ENCODE measurements at regions not wholly inside any gene's neighbourhood (a gene's known extent, or its start where the extent isn't known, plus 50 kb on each side); places are given as distances from the start of the nearest gene placed in this dataset.

DNA sequence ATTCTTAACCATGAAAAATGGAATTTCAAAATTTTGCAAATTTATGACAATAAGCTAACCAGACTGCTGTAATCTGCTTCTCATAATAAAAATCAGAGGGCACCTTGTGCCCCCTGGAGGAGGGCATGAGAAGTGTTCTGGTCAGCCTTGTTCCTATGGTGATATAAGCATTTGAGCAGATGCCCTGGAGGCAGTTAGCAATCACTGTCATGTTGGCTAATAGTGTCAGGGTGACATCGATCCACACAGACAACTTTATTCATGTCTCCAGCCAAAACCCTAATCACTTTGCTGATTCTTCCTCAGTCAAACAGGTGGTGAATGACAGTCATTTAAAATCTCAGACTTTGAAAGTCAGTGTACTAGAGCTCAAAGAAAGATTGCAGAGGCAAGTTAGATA is 943.0 kb downstream of the GALC start:
- TF ChIP-seq, protein P1, sequence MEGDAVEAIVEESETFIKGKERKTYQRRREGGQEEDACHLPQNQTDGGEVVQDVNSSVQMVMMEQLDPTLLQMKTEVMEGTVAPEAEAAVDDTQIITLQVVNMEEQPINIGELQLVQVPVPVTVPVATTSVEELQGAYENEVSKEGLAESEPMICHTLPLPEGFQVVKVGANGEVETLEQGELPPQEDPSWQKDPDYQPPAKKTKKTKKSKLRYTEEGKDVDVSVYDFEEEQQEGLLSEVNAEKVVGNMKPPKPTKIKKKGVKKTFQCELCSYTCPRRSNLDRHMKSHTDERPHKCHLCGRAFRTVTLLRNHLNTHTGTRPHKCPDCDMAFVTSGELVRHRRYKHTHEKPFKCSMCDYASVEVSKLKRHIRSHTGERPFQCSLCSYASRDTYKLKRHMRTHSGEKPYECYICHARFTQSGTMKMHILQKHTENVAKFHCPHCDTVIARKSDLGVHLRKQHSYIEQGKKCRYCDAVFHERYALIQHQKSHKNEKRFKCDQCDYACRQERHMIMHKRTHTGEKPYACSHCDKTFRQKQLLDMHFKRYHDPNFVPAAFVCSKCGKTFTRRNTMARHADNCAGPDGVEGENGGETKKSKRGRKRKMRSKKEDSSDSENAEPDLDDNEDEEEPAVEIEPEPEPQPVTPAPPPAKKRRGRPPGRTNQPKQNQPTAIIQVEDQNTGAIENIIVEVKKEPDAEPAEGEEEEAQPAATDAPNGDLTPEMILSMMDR (IDR thresholded peaks at IDR 0.05; ENCODE audit: low read depth, low read length, missing input control), result peak; percentile 21
- TF ChIP-seq, protein P2, sequence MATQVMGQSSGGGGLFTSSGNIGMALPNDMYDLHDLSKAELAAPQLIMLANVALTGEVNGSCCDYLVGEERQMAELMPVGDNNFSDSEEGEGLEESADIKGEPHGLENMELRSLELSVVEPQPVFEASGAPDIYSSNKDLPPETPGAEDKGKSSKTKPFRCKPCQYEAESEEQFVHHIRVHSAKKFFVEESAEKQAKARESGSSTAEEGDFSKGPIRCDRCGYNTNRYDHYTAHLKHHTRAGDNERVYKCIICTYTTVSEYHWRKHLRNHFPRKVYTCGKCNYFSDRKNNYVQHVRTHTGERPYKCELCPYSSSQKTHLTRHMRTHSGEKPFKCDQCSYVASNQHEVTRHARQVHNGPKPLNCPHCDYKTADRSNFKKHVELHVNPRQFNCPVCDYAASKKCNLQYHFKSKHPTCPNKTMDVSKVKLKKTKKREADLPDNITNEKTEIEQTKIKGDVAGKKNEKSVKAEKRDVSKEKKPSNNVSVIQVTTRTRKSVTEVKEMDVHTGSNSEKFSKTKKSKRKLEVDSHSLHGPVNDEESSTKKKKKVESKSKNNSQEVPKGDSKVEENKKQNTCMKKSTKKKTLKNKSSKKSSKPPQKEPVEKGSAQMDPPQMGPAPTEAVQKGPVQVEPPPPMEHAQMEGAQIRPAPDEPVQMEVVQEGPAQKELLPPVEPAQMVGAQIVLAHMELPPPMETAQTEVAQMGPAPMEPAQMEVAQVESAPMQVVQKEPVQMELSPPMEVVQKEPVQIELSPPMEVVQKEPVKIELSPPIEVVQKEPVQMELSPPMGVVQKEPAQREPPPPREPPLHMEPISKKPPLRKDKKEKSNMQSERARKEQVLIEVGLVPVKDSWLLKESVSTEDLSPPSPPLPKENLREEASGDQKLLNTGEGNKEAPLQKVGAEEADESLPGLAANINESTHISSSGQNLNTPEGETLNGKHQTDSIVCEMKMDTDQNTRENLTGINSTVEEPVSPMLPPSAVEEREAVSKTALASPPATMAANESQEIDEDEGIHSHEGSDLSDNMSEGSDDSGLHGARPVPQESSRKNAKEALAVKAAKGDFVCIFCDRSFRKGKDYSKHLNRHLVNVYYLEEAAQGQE (IDR thresholded peaks at IDR 0.05), result no peak
- TF ChIP-seq, protein P3, sequence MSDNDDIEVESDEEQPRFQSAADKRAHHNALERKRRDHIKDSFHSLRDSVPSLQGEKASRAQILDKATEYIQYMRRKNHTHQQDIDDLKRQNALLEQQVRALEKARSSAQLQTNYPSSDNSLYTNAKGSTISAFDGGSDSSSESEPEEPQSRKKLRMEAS (IDR thresholded peaks at IDR 0.05), result no peak
- no peak for TF ChIP-seq JUND (IDR thresholded peaks at IDR 0.05)
- peak in 1 of 2 donors; percentile 24 for TF ChIP-seq RAD21 (IDR thresholded peaks at IDR 0.05)
- no peak for TF ChIP-seq YY1 (IDR thresholded peaks at IDR 0.05)
- no peak for TF ChIP-seq HNF4A (conservative IDR thresholded peaks at IDR 0.05)
- no peak for TF ChIP-seq NR2F2 (IDR thresholded peaks at IDR 0.05)
- no peak for TF ChIP-seq TAF1 (conservative IDR thresholded peaks at IDR 0.05)
- TF ChIP-seq, protein P4, sequence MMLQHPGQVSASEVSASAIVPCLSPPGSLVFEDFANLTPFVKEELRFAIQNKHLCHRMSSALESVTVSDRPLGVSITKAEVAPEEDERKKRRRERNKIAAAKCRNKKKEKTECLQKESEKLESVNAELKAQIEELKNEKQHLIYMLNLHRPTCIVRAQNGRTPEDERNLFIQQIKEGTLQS (IDR thresholded peaks at IDR 0.05), result no peak
- TF ChIP-seq, protein P5, sequence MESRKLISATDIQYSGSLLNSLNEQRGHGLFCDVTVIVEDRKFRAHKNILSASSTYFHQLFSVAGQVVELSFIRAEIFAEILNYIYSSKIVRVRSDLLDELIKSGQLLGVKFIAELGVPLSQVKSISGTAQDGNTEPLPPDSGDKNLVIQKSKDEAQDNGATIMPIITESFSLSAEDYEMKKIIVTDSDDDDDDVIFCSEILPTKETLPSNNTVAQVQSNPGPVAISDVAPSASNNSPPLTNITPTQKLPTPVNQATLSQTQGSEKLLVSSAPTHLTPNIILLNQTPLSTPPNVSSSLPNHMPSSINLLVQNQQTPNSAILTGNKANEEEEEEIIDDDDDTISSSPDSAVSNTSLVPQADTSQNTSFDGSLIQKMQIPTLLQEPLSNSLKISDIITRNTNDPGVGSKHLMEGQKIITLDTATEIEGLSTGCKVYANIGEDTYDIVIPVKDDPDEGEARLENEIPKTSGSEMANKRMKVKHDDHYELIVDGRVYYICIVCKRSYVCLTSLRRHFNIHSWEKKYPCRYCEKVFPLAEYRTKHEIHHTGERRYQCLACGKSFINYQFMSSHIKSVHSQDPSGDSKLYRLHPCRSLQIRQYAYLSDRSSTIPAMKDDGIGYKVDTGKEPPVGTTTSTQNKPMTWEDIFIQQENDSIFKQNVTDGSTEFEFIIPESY (IDR thresholded peaks at IDR 0.05), result no peak
- TF ChIP-seq SP1 (IDR thresholded peaks at IDR 0.05), result no peak
- no peak for TF ChIP-seq GABPA (IDR thresholded peaks at IDR 0.05 in 1 of 2, conservative IDR thresholded peaks at IDR 0.05 in 1 of 2)
